NCI-H2029 treated with DMSO at 0.1 percent for 48 hours (cell line): ENCODE measurements at regions not wholly inside any gene's neighbourhood (a gene's known extent, or its start where the extent isn't known, plus 50 kb on each side); places are given as distances from the start of the nearest gene placed in this dataset.

Source experiments
- DNase-seq: peaks from one replicate; lab custom pipeline; 2025; lab: John Stamatoyannopoulos, UW

DNA sequence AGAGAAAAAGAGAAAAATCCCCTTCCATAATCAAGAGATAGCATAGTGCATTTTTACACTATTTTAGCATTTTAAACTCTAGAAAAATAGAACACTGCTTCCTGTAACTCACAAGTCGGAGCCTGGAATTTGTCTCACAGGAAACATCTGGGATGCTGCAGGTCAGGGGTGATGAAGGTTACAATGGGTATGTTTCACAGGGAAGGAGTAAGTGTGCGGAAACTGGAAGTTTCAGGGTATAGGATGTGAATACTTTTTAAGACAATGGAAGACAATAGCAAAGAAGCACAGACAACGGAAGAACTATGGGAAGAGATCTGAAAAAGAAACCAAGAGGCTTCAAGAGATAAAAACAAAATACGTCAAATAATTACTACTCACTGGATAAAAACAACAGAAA is 361.0 kb upstream of the MARCKS start:
- no peak for DNase-seq

DNA sequence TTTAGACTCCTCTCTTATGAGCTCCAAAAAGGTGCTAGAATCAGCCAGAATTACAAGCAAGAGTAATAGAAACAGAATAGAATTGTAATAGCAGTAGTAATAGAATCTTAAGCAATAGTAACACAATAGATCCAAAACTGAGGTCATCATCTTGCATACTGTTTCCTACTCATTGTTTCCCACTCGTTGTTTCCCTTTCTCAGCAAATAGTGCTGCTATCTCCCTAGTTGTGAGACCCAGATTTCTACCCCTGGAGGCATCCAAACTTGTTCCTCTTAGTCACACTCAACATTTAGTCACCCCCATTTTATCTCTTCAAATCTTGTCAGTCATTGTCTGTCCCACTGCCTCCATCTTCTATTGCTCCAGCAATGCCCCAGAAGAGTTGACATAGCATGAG is 356.9 kb upstream of the MARCKS start:
- no peak for DNase-seq

DNA sequence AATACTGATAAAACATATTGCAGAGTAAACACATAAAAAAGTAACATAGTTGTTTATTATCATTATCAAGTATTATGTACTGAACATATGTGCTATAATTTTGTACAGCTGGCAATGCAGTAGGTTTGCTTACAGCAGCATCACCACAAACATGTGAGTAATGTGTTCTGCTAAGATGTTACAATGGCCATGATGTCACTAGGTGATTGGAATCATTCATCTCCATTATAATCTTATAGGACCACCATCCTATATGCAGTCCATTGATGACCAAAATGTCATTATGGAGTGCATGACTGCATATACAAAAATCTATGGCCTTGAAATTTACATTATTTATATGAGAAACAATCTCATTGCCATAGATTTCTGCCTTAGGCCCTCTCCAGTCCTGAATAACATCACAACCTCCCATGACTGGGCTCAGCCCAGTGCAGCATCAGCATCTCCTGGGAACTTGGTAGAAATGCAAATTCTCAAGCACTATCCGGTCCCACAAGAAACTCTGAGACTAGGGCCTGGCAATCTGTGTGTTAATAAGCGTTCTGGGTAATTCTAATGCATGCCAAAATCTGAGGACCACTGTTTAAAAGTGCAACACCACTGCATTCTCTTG is 352.0 kb upstream of the MARCKS start:
- DNase-seq = no peak

DNA sequence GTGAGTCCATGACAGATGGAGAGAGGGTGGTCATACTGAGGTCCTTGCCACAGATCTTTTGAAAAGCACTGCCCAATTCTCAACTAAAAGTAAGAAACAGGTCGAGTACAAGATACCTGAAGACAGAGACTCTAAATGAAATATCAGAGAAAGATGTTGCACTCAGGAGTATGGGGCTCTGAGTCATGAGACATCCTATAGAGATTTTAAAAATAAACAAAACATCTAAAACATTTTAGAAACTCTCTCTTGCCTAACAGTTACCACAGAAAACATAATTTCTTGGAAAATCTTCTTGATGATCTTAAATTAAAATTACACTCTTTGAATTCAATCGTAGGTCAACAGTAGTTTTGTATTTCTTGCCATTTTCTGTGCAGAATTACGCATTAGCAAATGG is 348.9 kb upstream of the MARCKS start:
- DNase-seq = no peak

DNA sequence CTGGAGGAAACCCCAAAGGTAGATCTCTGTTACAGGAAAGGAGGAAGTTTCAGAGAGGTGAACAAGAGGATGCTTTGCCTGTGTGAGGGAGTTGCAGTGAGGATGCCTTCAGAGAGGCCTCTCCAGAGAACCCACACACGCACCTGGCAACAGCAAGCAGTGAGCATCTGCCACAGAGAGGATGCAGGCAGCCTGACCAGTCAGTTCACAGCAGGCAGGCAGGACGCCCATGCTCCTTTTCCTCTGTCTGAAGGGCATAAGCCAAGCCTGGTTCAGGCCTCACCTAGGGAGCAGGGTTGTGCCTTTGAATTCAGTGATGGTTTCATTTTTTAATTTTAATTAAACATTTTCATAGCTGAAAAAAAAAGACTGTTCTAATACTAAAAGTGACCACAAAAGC is 346.0 kb upstream of the MARCKS start:
- DNase-seq = no peak

DNA sequence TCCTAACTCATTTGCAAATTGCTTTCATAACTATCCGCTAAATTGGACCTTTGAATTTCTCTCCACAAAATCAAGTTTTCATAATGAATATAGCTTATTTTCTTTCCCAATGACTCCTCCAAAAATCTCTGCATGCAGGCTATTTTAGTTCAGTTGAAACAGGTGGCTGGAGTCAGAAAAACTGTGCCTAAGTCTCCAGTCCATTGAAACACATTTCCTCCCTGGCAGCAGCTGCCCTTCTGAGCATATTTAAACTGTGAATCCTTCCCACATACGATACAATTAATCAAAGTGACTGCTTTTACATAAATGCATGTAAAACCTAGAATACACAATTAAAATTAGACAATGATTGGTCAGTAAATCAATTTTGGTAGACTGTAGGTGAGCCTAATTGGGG is 344.6 kb upstream of the MARCKS start:
- no peak for DNase-seq

DNA sequence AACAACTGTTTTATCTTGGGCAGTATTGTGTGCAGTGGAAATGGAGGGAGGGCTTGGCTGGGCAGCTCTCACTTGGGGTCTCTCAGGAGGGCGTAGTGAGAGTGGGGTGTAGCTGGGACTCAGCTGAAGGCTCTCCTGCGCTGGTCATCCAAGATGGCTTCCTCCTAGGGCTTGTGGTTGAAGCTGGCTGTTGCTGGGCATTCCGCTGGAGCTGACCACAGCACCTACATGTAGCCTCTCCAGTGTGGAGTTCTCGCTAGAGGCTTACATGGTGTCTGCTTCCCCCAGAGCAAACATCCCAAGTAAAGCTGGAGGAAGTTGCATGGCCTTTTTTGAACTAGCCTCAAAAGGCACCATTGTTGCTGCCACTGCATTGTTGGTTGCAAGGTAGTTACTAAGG is 344.1 kb upstream of the MARCKS start:
- DNase-seq = no peak

DNA sequence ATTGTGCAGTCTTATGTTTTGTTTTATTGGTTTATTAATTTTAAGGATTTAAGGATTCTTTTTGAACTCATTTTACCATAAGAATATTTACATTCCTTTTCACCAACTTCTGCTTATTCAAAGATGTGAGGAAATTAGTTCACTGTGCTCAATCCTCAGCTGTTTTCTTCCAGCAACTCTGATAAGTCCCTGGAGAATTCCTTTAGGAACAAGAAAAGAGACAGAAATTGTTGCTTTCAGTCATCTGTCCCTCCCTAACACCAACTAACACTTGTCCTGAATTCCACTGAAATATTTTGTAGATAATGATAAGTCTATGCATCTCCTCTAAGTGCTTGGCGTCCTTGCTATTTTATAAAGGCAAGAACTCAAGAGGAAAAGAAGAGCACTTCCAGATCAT is 334.8 kb upstream of the MARCKS start:
- no peak for DNase-seq

DNA sequence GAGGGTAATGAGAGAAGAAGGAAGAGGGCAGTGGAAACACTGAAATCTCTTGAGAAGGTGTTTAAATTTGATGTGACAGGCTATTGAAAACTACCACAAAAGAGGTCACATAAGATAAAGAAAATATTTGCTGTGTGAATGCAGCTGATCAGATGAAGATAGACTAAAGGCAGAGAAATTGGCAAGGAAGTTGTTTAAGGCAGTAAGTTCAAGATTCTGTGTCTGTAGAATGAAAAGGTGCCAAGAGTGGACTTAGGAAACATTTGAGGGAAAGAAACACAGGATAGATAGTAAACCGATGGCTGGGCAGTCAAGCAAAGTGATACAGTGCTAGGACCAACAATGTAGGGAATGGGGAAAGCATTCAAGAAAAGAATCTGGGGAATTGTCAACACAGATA is 332.3 kb upstream of the MARCKS start:
- no peak for DNase-seq

DNA sequence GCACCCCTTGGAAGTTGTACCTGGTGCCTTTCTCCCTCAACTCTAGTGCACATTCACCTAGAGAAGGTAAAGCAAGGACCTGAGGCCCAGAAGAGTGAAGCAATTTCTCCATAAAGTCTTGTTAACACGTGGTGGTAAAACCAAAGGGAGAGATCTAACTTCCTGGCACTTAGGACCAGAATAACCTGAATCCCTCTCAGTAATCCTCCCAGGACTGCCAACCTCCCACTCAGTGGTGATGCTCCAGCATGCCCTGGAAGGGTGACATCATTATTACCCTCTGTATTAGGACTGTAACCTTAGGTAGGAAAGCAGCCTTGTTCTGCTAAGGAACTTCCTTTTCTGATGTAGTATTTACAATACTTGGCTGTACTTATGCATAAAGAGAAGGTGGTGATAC is 330.6 kb upstream of the MARCKS start:
- DNase-seq = no peak

DNA sequence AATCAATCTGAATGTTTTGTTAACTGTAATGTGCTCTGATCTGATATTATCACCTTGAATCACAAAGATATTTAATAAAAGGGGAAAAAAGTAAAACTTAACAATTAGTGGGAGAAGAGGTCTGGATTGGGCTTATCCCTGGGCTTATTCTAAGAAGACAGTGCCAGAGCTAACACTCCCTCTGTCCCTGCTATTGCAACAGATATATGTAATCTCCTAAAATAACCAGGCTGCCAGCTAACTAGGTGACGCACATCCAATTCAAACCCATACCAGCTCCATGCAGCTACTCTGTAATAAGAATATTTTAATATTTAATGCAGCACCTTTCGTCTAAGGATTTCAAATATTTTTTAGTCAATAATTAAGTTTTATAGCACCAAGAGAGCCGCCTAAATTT is 330.1 kb upstream of the MARCKS start:
- no peak for DNase-seq

DNA sequence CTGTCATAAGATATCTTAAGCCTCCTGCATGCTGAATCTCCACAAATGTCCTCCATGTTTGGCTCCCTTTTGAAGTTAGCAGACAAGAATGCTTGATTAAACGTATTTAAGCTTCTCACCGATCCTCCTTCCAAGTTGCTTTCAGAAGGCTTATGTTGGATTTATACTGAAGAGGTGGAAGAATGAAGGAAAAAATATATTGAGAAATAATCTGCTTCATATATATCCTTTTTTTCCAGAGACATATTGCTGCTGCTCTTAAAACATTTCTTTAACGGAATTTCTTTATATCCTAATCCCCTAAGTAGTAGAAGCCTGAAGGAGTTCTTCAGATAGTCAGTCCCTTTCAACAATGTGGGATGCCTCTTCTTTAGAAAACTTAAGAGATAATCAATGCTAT is 329.0 kb upstream of the MARCKS start:
- no peak for DNase-seq

DNA sequence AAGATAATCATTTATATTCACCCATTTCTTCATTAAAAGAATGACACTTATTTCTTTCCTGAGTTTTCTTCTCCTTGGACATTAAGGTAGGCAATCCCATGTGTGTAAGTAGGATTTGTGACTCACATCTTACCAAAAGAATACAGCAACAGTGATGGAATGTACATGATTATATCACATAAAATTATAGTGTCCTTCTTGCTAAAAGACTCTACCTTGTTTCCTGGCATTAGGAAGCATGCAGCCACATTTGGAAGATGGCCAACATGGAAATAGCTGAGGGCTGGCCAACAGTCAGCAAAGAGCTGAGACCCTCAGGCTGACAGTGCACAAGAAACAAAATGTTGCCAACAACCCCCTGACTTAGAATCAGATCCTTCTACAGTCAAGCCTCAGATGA is 327.9 kb upstream of the MARCKS start:
- no peak for DNase-seq

DNA sequence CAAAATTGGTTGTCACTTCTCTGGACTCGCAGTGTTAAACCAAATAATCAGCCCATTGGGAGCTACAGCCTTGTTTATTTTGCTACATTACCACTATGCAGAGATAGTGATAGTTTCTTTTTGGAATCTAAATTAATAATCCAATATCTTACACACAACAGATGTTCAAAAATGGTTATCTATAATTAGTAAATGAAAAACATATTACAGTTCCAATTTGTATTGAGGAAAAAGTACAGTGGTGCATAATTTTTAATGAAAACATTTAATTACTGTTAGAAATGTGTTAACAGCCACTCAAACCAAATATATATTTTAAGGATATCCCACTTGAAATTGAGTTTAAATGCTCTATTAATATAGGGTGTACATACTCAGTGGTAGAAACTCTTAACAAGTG is 327.3 kb upstream of the MARCKS start:
- no peak for DNase-seq

DNA sequence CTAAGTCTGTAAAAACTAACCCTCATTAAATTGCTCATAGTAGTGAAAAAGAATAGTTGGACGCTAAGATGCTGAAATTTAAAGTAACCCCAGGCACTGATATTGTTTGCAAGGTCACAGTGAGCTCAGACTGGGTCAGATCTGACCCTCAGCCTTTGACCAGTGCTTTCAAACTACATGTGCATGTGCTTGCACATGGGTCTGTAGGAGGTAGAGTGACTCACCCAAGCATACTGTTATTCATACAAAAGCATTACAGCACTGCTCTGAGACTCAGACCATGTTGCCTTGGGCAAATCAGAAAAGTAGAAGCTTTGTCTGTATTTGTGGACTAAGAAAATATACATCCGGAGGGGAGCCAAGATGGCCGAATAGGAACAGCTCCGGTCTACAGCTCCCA is 326.4 kb upstream of the MARCKS start:
- DNase-seq = no peak

DNA sequence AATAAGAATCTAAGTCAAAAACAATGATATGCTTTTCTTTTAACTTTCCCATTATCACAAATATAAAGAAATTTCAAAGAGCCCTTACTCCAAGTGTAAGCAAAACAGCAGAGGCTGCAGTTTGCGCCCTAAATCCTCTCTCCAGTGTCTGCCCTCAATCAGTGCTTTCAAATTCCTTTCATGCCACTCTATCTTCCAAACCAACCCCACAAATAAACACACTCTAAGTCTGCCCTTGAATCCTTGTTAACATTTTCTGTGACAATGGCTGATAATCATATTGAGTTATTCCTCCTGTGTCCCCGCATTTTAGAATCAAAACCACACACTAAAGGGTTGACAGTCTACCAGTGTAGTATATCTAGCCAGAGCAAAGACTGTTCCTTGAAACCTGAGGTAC is 317.9 kb upstream of the MARCKS start:
- no peak for DNase-seq

DNA sequence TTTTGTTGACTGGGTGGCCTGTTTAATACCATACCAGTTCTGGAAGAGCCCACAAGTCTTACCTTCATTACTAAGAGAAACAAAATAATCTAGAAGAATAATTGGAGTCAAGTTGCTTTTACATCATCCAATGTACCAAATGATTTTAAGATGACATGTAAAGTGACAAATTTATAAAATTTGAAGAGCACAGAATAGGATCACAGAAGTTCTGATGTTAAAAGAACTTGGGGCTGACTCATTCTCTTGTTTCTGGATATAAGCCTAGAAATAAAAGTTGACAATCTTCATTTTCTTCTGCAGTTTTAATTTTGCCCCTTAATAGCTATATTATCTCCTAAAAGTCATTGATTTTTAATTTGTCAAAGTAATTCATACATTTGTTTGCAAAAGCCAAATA is 317.5 kb upstream of the MARCKS start:
- DNase-seq = no peak

DNA sequence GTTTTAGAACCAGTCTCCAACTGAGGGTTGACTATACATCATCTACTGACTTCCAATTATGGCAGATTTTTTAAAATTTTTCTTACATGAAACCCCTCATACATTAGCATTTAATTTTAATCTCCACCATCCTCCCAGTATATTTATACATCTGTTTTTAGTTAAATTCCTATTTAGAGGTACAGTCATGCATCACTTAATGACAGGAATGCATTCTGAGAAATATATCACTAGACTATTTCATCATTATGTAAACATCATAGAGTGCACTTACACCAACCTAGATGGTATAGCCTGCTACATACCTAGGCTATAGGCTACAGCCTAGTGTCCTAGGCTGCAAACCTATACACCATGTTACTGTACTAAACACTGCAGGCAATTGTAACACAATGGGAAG is 316.7 kb upstream of the MARCKS start:
- no peak for DNase-seq

DNA sequence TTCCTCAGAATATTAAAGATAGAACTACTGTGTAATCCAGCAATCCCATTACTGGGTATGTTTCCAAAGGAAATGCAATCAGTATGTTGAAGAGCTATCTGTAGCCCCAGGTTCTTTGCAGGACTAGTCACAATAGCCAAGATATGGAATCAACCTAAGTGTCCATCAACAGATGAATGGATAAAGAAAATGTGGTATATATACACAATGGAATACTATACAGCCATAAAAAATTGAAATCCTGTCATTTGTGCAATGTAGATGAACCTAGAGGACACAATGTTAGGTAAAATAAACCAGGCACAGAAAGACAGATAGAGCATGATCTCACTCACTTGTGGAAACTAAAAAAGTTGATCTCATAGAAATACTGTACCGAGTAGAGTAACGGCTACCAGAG is 306.0 kb upstream of the MARCKS start:
- DNase-seq = no peak

DNA sequence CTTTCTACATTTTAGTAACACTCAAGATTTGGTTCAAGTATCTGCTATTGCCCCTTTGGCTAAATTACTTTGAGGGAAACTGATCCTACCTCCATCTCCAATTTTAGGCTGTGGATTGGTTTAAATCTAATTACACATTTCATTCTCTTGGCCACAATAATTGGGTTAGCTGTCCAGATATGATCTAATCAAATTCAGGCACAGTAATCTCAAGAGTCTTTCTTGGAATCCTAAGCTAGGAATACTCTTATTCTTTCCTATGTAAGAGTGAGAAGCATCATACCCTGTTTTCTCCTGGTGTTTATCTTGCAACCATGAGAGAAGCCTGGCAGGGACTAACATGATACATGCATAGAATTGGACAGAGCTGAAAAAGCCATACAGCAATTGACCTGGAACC is 300.4 kb upstream of the MARCKS start:
- no peak for DNase-seq

DNA sequence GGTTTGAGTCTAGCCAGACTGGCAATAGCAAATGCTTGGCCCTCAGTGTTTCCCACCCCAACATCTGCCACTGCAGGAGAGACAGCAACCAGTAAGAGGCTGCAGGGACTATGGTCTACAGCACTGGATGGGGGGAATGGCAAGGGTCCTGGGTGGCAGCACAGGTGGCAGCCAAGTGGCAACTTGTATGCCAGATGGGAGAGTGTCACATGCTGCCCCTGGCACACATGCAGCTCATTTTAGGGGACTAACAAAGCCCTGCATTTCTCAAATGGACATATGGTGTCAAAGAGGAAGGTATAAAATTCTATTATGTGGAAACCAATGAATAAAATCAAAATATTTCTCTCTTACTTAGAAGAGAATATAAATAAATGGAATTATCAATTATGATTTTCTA is 298.7 kb upstream of the MARCKS start:
- DNase-seq = no peak

DNA sequence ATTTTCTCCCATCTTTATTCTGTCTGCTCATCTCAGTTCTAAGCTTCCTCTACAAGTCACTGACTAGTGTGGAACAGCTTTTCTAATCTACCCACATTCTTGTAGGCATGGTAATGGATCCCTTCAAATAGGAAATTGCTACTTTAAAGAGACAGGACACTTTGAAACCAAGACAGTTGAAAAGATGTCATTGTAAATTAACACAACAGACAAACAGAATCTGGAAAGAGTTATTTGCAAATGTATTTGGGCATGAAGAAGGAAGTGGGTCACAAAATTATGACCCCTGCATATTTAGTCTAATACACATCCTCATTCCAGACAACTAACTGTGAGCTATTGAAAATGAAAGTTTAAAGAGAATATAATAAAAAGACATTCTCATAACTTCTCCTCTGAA is 298.2 kb upstream of the MARCKS start:
- no peak for DNase-seq

DNA sequence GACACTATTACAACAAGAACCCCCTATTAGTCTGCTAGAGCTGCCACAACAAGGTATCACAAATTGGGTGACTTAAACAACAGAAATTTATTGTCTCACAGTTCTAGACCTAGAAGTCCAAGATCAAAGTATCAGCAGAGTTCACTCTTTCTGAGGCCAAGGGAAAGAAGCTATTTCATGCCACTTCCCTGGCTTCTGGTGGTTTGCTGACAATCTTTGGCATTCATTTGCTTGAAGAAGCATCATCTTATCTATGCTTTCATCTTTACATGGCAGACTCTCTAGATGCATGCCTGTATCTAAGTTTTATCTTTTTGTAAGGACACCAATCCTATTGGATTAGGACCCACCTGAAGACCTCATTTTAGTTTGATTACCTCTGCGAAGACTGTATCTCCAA is 296.8 kb upstream of the MARCKS start:
- no peak for DNase-seq

DNA sequence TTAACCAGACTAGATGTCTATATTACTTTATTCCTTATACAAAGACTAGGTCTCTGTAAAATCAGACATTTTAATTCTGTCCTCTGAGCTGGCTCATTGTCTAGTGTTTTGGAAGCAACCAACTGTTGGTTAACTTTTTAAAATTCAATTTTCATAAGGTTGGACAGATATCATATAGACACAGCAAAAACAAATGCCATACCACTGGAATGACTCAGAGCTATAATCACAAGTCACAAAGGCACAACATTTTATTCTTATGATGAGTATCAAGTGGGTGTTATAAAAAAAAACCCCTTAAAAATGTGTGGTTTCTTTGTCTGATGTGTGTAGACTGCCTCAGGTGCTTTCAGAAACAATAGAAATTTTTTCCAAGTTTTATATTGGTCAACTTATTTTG is 296.2 kb upstream of the MARCKS start:
- no peak for DNase-seq

DNA sequence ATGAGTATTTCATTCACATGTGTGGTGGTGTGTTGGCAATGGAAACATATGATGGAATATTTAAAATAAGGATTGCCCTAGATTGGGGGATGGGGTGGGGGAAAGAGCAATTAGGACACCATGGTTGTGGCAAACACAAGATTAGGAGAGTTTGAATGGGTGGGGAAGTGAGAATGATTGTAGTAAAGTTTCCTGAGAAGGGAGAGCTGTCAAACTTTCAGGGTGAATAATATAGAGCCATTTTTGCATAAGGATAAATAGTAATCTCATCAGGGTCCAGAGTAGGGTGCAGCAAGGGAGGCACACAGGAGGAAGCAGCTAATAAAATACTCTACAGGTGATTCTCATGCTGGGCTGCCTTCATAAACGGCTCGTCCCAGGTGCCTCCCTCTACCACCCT is 294.9 kb upstream of the MARCKS start:
- no peak for DNase-seq
